SK-N-SH (cell line): ENCODE measurements at regions not wholly inside any gene's neighbourhood (a gene's known extent, or its start where the extent isn't known, plus 50 kb on each side); places are given as distances from the start of the nearest gene placed in this dataset.

Experiments used
- CTCF ChIP-seq: fragments of 200-600 bp; sonication (generic); IDR thresholded peaks from 2 replicates; pipeline ENCODE4 v1.6.1; 2017; ENCODE audit warnings: antibody characterized with exemption, mild to moderate bottlenecking, moderate library complexity
- EP300 ChIP-seq, 2 experiments: IDR thresholded peaks; 2 replicates each; pipeline versions ENCODE4 v1.4.0 to v1.6.1; 2012; ENCODE audit warnings: borderline replicate concordance in 1 of 2, low read depth in 1 of 2, low read length in 1 of 2
- EZH2phosphoT487 ChIP-seq: fragments of 200-600 bp; sonication (generic); IDR thresholded peaks from 2 replicates; pipeline ENCODE4 v1.6.1; 2017; ENCODE audit warnings: low read depth, mixed run types, mild to moderate bottlenecking, antibody characterized with exemption, moderate library complexity, borderline replicate concordance
- FOXM1 ChIP-seq: IDR thresholded peaks from 2 replicates; pipeline ENCODE4 v1.4.0; 2012; ENCODE audit warnings: low read depth, mild to moderate bottlenecking
- GABPA ChIP-seq: IDR thresholded peaks from 2 replicates; pipeline ENCODE4 v1.4.0; 2012; ENCODE audit warnings: low read depth, mild to moderate bottlenecking
- MXI1 ChIP-seq: IDR thresholded peaks from 2 replicates; pipeline ENCODE4 v1.6.1; 2012; ENCODE audit warnings: mild to moderate bottlenecking, low read depth, low read length, improper control_type of control experiment
- POLR2AphosphoS5 ChIP-seq: IDR thresholded peaks from 2 replicates; pipeline ENCODE4 v1.6.1; 2012; ENCODE audit warnings: low read depth, low read length
- RCOR1 ChIP-seq: fragments of 150-350 bp; IDR thresholded peaks from 2 replicates; pipeline ENCODE4 v1.6.1; 2017; ENCODE audit warnings: antibody characterized with exemption, low read length
- TEAD4 ChIP-seq: IDR thresholded peaks from 2 replicates; pipeline ENCODE4 v1.4.0; 2012; ENCODE audit warnings: mild to moderate bottlenecking, borderline replicate concordance; ENCODE audit not compliant: insufficient read depth

DNA sequence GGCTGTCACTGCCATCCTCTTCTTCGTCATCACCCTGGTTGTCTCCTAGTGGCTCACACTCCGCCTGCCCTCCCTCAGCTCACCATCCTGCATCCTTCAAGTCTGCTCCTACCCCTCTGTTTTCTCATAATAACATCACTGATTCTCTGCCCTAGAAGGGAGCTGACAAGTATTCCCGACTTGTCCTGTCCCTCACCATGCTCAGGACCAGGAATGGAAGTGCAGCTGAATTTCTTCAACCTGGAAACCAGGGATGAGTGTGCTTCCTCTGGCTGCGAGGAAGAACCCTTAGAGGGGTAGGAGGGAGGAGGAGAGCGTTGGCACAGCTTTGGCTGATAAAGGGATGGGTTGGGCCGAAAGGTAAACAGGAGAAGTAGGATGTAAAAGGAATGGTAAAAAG lies 174.8 kb upstream of the GPR26 start:
- TF ChIP-seq RCOR1: no peak
- no peak for TF ChIP-seq CTCF
- no peak for TF ChIP-seq MXI1
- no peak for TF ChIP-seq POLR2AphosphoS5
- no peak for TF ChIP-seq FOXM1
- TF ChIP-seq TEAD4: no peak
- TF ChIP-seq EZH2phosphoT487: no peak
- no peak for TF ChIP-seq GABPA
- TF ChIP-seq EP300 (IDR thresholded peaks at IDR 0.05; ENCODE audit: borderline replicate concordance in 1 of 2, low read depth in 1 of 2, low read length in 1 of 2): no peak
